Calu3 (cell line): ENCODE measurements at regions not wholly inside any gene's neighbourhood (a gene's known extent, or its start where the extent isn't known, plus 50 kb on each side); places are given as distances from the start of the nearest gene placed in this dataset.

ENCODE experiments used
- BruUV-seq: library from RNA; stranded (reverse); fragments of 400-500 nt; replicated peaks from 2 replicates; lab custom pipeline; 2021; lab: Mats Ljungman, UMichigan
- CTCF ChIA-PET: fragments of 300-600 bp; sonication (Branson Sonifier 250); formaldehyde crosslinking; loops from one replicate; lab custom pipeline; 2022; ENCODE audit warnings: antibody characterized with exemption; lab: Charles Lee
- DNase-seq: peaks from one replicate; pipeline ENCODE4 v3.0.0; 2022
- H3K27ac Mint-ChIP-seq: one replicate; pipeline ENCODE4 v1.8.0; 2022; ENCODE audit warnings: mixed read lengths; ENCODE audit not compliant: unreplicated experiment
- H3K27me3 Mint-ChIP-seq: one replicate; pipeline ENCODE4 v1.8.0; 2022; ENCODE audit warnings: mixed read lengths; ENCODE audit not compliant: unreplicated experiment
- H3K36me3 Mint-ChIP-seq: one replicate; pipeline ENCODE4 v1.8.0; 2022; ENCODE audit warnings: mild to moderate bottlenecking, moderate library complexity, mixed read lengths; ENCODE audit not compliant: insufficient read depth, unreplicated experiment
- H3K4me1 Mint-ChIP-seq: one replicate; pipeline ENCODE4 v1.8.0; 2022; ENCODE audit warnings: mild to moderate bottlenecking, low read depth, mixed read lengths; ENCODE audit not compliant: unreplicated experiment
- H3K4me3 Mint-ChIP-seq: one replicate; pipeline ENCODE4 v1.8.0; 2022; ENCODE audit warnings: mild to moderate bottlenecking, low read depth, moderate library complexity, mixed read lengths; ENCODE audit not compliant: unreplicated experiment
- H3K9me3 Mint-ChIP-seq: one replicate; pipeline ENCODE4 v1.8.0; 2022; ENCODE audit warnings: low read depth, mixed read lengths; ENCODE audit not compliant: unreplicated experiment
- intact Hi-C: fragments of 100-400 bp; cut with micrococcal nuclease; formaldehyde crosslinking; loops from one replicate; pipeline ENCODE4 v1.10.0; 2022; ENCODE audit not compliant: unreplicated experiment
- TF ChIP-seq, protein P1 (sequence below): fragments of 200-600 bp; IDR thresholded peaks from one replicate; pipeline ENCODE4 v1.8.0; 2022; ENCODE audit warnings: antibody characterized with exemption; ENCODE audit not compliant: unreplicated experiment

GRCh38 chr20:29687438-29687837 is 1570.0 kb upstream of the DEFB115 start:
- TF ChIP-seq, protein P1, sequence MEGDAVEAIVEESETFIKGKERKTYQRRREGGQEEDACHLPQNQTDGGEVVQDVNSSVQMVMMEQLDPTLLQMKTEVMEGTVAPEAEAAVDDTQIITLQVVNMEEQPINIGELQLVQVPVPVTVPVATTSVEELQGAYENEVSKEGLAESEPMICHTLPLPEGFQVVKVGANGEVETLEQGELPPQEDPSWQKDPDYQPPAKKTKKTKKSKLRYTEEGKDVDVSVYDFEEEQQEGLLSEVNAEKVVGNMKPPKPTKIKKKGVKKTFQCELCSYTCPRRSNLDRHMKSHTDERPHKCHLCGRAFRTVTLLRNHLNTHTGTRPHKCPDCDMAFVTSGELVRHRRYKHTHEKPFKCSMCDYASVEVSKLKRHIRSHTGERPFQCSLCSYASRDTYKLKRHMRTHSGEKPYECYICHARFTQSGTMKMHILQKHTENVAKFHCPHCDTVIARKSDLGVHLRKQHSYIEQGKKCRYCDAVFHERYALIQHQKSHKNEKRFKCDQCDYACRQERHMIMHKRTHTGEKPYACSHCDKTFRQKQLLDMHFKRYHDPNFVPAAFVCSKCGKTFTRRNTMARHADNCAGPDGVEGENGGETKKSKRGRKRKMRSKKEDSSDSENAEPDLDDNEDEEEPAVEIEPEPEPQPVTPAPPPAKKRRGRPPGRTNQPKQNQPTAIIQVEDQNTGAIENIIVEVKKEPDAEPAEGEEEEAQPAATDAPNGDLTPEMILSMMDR: no peak
- no peaks in the 10 kb centered on the region for H3K36me3 Mint-ChIP-seq
- H3K4me1 Mint-ChIP-seq: no peaks in the 10 kb centered on the region
- no peak for DNase-seq
- H3K9me3 Mint-ChIP-seq: peaks cover 9% of the 10 kb centered on the region
- H3K4me3 Mint-ChIP-seq: no peak overlapping the region
- intact Hi-C loops: no loop called here
- no TSS peak for BruUV-seq
- no peak overlapping the region for H3K27ac Mint-ChIP-seq
- CTCF ChIA-PET: no interaction called here
- no peaks in the 10 kb centered on the region for H3K27me3 Mint-ChIP-seq

GRCh38 chr20:29689411-29690225 is 1567.8 kb upstream of the DEFB115 start:
- intact Hi-C loops: no loop called here
- no peak overlapping the region for H3K27ac Mint-ChIP-seq
- H3K36me3 Mint-ChIP-seq: no peaks in the 10 kb centered on the region
- H3K9me3 Mint-ChIP-seq: peaks cover 9% of the 10 kb centered on the region
- TF ChIP-seq, protein P1: no peak
- CTCF ChIA-PET: no interaction called here
- BruUV-seq: no TSS peak
- DNase-seq: no peak
- no peaks in the 10 kb centered on the region for H3K4me1 Mint-ChIP-seq
- no peak overlapping the region for H3K4me3 Mint-ChIP-seq
- no peaks in the 10 kb centered on the region for H3K27me3 Mint-ChIP-seq

GRCh38 chr20:29690274-29690673 is 1567.2 kb upstream of the DEFB115 start:
- no peaks in the 10 kb centered on the region for H3K27me3 Mint-ChIP-seq
- no peak overlapping the region for H3K4me3 Mint-ChIP-seq
- no TSS peak for BruUV-seq
- peaks cover 9% of the 10 kb centered on the region for H3K9me3 Mint-ChIP-seq
- CTCF ChIA-PET: no interaction called here
- no peaks in the 10 kb centered on the region for H3K36me3 Mint-ChIP-seq
- TF ChIP-seq, protein P1: no peak
- no peak for DNase-seq
- intact Hi-C loops: no loop called here
- no peak overlapping the region for H3K27ac Mint-ChIP-seq
- H3K4me1 Mint-ChIP-seq: no peaks in the 10 kb centered on the region

DNA sequence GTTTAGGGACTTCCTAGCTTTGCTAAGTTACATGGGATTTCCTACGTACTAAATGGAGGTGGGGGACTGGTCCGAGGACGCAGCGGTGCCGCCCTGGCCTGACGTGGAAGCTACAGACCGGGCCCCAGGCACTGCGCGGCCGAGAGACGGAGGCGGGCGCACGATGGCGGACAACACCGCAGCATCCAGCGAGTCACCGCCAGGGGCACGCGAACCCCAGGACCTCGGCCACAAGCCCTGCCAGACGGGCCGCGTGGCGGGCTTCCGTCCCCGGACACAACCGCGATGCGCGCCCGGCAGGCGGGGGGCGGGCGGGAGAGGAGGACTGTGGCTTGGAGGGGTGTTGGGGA is 1516.9 kb upstream of the DEFB115 start:
- intact Hi-C loops: no loop called here
- no TSS peak for BruUV-seq

More for the DNA sequence above, 1516.9 kb upstream of the DEFB115 start:
- TF ChIP-seq, protein P1: no peak
- no peak for DNase-seq
- H3K4me1 Mint-ChIP-seq: no peaks in the 10 kb centered on the region
- H3K36me3 Mint-ChIP-seq: no peaks in the 10 kb centered on the region
- H3K4me3 Mint-ChIP-seq: no peak overlapping the region
- H3K27ac Mint-ChIP-seq: no peak overlapping the region
- peaks cover 6% of the 10 kb centered on the region for H3K9me3 Mint-ChIP-seq
- no peaks in the 10 kb centered on the region for H3K27me3 Mint-ChIP-seq
- CTCF ChIA-PET: no interaction called here
